GM23338 (cell line): ENCODE measurements at regions not wholly inside any gene's neighbourhood (a gene's known extent, or its start where the extent isn't known, plus 50 kb on each side); places are given as distances from the start of the nearest gene placed in this dataset.

Experiments
- ATAC-seq: fragments of 200-7000 bp; cut with Tn5 transposase; 3 replicates; pipeline ENCODE4 v1.9.1; 2020
- DNase-seq: peaks from one replicate; pipeline ENCODE4 v3.0.0-alpha.2; 2015; ENCODE audit warnings: low spot score
- H2AFZ ChIP-seq: fragments of 200-600 bp; sonication (generic); 2 replicates; pipeline ENCODE4 v1.8.0; 2016; ENCODE audit warnings: antibody characterized with exemption, mild to moderate bottlenecking, moderate library complexity
- H3F3A ChIP-seq: fragments of 200-600 bp; sonication (generic); replicated peaks from 2 replicates; pipeline ENCODE4 v1.8.0; 2017; ENCODE audit warnings: antibody characterized with exemption, mixed run types, low read depth
- H3K27ac ChIP-seq: fragments of 200-600 bp; sonication (generic); 2 replicates; pipeline ENCODE4 v1.6.1; 2016; ENCODE audit warnings: low read depth
- H3K27me3 ChIP-seq: fragments of 200-600 bp; sonication (generic); 2 replicates; pipeline ENCODE4 v1.8.0; 2016; ENCODE audit warnings: mild to moderate bottlenecking, mixed run types, moderate library complexity; ENCODE audit not compliant: insufficient read depth
- H3K36me3 ChIP-seq: fragments of 200-600 bp; sonication (generic); 2 replicates; pipeline ENCODE4 v1.8.0; 2016; ENCODE audit warnings: mild to moderate bottlenecking; ENCODE audit not compliant: insufficient read depth
- H3K4me1 ChIP-seq: fragments of 200-600 bp; sonication (generic); 2 replicates; pipeline ENCODE4 v1.8.0; 2016; ENCODE audit warnings: mild to moderate bottlenecking, moderate library complexity; ENCODE audit not compliant: insufficient read depth
- H3K4me2 ChIP-seq: fragments of 200-600 bp; sonication (generic); 2 replicates; pipeline ENCODE4 v1.7.1; 2017; ENCODE audit warnings: mixed run types
- H3K4me3 ChIP-seq: fragments of 200-600 bp; sonication (generic); 2 replicates; pipeline ENCODE4 v1.6.1; 2016; ENCODE audit warnings: mixed run types
- H3K79me2 ChIP-seq: fragments of 200-600 bp; sonication (generic); replicated peaks from 2 replicates; pipeline ENCODE4 v1.8.0; 2017; ENCODE audit warnings: mild to moderate bottlenecking; ENCODE audit not compliant: insufficient read depth
- H3K9me2 ChIP-seq: fragments of 200-600 bp; sonication (generic); 2 replicates; pipeline ENCODE4 v1.8.0; 2017; ENCODE audit not compliant: insufficient read depth
- H4K20me1 ChIP-seq: fragments of 200-600 bp; sonication (generic); replicated peaks from 2 replicates; pipeline ENCODE4 v1.8.0; 2017; ENCODE audit warnings: mild to moderate bottlenecking; ENCODE audit not compliant: insufficient read depth
- H3K27ac Mint-ChIP-seq: 2 replicates; pipeline ENCODE4 v1.8.0; 2020; ENCODE audit warnings: inconsistent platforms, mild to moderate bottlenecking, moderate library complexity, mixed read lengths
- H3K27me3 Mint-ChIP-seq: 3 replicates; pipeline ENCODE4 v1.8.0; 2022; ENCODE audit warnings: low read depth, mild to moderate bottlenecking, moderate library complexity, mixed read lengths, inconsistent platforms; ENCODE audit not compliant: insufficient read depth, poor library complexity
- H3K36me3 Mint-ChIP-seq: 3 replicates; pipeline ENCODE4 v1.8.0; 2021; ENCODE audit warnings: low read depth, mild to moderate bottlenecking, inconsistent platforms, moderate library complexity, mixed read lengths
- H3K4me1 Mint-ChIP-seq: 3 replicates; pipeline ENCODE4 v1.8.0; 2020; ENCODE audit warnings: mild to moderate bottlenecking, inconsistent platforms, mixed read lengths
- H3K4me3 Mint-ChIP-seq: 3 replicates; pipeline ENCODE4 v1.8.0; 2021; ENCODE audit warnings: moderate library complexity, mild to moderate bottlenecking, inconsistent platforms, mixed read lengths
- H3K9me3 Mint-ChIP-seq: 3 replicates; pipeline ENCODE4 v1.8.0; 2020; ENCODE audit warnings: moderate library complexity, mild to moderate bottlenecking, inconsistent platforms, mixed read lengths
- JUNB ChIP-seq: IDR thresholded peaks from one replicate; pipeline ENCODE4 v1.6.1; 2016; ENCODE audit warnings: antibody characterized with exemption; ENCODE audit not compliant: unreplicated experiment
- POLR2AphosphoS5 ChIP-seq: IDR thresholded peaks from 2 replicates; pipeline ENCODE4 v1.6.1; 2016; ENCODE audit warnings: antibody characterized with exemption, low read depth
- STAT1 ChIP-seq: IDR thresholded peaks from one replicate; pipeline ENCODE4 v1.6.1; 2016; ENCODE audit warnings: antibody characterized with exemption; ENCODE audit not compliant: unreplicated experiment
- ZNF114 ChIP-seq: fragments of 250-450 bp; sonication (Bioruptor Pico); IDR thresholded peaks from 2 replicates; pipeline ENCODE4 v1.5.0; 2020; ENCODE audit warnings: mild to moderate bottlenecking, moderate library complexity
- ZNF331 ChIP-seq: fragments of 250-450 bp; sonication (Bioruptor Pico); IDR thresholded peaks from 2 replicates; pipeline ENCODE4 v1.5.0; 2020; ENCODE audit warnings: low read depth, mild to moderate bottlenecking, moderate library complexity
- TF ChIP-seq, protein P1 (sequence below): fragments of 250-450 bp; sonication (Bioruptor Pico); IDR thresholded peaks from 2 replicates; pipeline ENCODE4 v1.5.0; 2020; ENCODE audit warnings: mild to moderate bottlenecking, moderate library complexity
- TF ChIP-seq, protein P2 (sequence below): IDR thresholded peaks from 2 replicates; pipeline ENCODE4 v1.6.1; 2016; ENCODE audit warnings: antibody characterized with exemption
- TF ChIP-seq, protein P3 (sequence below): IDR thresholded peaks from one replicate; pipeline ENCODE4 v1.6.1; 2018; ENCODE audit warnings: antibody characterized with exemption; ENCODE audit not compliant: unreplicated experiment

DNA sequence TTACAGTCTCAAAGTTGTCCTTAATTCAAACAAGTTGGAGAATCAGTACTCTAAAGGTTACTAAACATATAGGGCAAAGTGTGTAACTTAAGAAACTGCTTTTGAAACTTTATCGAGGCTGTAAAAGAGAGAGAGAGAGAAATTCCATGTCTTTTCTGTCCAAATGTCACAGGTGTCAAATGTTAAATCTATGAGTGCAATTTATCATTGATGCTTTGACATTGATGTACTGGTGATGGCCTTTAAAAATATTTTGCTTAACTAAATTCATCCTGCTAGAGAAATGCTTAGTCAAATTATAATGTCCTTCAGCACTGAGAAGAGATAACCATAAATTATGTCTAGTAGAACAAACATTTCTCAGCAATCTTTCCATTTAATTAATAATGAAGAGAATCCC is 1602.1 kb upstream of the TMEFF2 start (continued):
- TF ChIP-seq, protein P1, sequence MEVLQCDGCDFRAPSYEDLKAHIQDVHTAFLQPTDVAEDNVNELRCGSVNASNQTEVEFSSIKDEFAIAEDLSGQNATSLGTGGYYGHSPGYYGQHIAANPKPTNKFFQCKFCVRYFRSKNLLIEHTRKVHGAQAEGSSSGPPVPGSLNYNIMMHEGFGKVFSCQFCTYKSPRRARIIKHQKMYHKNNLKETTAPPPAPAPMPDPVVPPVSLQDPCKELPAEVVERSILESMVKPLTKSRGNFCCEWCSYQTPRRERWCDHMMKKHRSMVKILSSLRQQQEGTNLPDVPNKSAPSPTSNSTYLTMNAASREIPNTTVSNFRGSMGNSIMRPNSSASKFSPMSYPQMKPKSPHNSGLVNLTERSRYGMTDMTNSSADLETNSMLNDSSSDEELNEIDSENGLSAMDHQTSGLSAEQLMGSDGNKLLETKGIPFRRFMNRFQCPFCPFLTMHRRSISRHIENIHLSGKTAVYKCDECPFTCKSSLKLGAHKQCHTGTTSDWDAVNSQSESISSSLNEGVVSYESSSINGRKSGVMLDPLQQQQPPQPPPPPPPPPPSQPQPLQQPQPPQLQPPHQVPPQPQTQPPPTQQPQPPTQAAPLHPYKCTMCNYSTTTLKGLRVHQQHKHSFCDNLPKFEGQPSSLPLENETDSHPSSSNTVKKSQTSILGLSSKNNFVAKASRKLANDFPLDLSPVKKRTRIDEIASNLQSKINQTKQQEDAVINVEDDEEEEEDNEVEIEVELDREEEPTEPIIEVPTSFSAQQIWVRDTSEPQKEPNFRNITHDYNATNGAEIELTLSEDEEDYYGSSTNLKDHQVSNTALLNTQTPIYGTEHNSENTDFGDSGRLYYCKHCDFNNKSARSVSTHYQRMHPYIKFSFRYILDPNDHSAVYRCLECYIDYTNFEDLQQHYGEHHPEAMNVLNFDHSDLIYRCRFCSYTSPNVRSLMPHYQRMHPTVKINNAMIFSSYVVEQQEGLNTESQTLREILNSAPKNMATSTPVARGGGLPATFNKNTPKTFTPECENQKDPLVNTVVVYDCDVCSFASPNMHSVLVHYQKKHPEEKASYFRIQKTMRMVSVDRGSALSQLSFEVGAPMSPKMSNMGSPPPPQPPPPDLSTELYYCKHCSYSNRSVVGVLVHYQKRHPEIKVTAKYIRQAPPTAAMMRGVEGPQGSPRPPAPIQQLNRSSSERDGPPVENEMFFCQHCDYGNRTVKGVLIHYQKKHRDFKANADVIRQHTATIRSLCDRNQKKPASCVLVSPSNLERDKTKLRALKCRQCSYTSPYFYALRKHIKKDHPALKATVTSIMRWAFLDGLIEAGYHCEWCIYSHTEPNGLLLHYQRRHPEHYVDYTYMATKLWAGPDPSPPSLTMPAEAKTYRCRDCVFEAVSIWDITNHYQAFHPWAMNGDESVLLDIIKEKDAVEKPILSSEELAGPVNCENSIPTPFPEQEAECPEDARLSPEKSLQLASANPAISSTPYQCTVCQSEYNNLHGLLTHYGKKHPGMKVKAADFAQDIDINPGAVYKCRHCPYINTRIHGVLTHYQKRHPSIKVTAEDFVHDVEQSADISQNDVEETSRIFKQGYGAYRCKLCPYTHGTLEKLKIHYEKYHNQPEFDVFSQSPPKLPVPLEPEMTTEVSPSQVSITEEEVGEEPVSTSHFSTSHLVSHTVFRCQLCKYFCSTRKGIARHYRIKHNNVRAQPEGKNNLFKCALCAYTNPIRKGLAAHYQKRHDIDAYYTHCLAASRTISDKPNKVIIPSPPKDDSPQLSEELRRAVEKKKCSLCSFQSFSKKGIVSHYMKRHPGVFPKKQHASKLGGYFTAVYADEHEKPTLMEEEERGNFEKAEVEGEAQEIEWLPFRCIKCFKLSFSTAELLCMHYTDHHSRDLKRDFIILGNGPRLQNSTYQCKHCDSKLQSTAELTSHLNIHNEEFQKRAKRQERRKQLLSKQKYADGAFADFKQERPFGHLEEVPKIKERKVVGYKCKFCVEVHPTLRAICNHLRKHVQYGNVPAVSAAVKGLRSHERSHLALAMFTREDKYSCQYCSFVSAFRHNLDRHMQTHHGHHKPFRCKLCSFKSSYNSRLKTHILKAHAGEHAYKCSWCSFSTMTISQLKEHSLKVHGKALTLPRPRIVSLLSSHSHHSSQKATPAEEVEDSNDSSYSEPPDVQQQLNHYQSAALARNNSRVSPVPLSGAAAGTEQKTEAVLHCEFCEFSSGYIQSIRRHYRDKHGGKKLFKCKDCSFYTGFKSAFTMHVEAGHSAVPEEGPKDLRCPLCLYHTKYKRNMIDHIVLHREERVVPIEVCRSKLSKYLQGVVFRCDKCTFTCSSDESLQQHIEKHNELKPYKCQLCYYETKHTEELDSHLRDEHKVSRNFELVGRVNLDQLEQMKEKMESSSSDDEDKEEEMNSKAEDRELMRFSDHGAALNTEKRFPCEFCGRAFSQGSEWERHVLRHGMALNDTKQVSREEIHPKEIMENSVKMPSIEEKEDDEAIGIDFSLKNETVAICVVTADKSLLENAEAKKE, result no peak
- TF ChIP-seq ZNF331, result no peak
- TF ChIP-seq JUNB, result no peak
- no peak for TF ChIP-seq ZNF114

DNA sequence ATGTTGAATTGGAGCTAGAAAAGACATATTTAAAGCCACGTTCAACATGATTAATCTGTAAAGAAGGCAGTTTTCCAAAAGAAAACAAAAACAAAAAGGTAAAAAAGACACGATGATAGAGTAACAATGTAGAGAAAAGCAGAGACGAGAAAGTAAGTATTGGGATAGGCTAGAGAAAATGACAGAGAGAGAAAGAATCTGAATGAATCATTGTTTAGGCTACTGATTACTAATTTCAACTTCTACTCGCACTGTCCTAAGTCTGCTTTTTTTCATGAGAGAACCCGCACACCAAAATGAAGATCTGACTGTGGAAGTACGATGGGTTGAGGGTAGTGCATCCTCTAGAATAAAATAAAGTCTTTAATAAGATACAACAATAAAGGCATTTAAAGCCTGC is 1599.2 kb upstream of the TMEFF2 start:
- Histone ChIP-seq H4K20me1 (no peaks in the 10 kb centered on the region), H3K4me2 (no peak overlapping the region), H3K9me2 (no peaks in the 10 kb centered on the region), H3K36me3 (no peaks in the 10 kb centered on the region), H3K4me1 (no peaks in the 10 kb centered on the region), H3K27ac (no peak overlapping the region), H3K27me3 (no peaks in the 10 kb centered on the region), H3F3A (no peaks in the 10 kb centered on the region), H3K4me3 (no peak overlapping the region), H3K79me2 (no peaks in the 10 kb centered on the region), H2AFZ (no peak overlapping the region)
- no peak for TF ChIP-seq POLR2AphosphoS5
- no peak for TF ChIP-seq STAT1
- TF ChIP-seq ZNF114, result no peak
- no peak for TF ChIP-seq JUNB
- TF ChIP-seq, protein P2, sequence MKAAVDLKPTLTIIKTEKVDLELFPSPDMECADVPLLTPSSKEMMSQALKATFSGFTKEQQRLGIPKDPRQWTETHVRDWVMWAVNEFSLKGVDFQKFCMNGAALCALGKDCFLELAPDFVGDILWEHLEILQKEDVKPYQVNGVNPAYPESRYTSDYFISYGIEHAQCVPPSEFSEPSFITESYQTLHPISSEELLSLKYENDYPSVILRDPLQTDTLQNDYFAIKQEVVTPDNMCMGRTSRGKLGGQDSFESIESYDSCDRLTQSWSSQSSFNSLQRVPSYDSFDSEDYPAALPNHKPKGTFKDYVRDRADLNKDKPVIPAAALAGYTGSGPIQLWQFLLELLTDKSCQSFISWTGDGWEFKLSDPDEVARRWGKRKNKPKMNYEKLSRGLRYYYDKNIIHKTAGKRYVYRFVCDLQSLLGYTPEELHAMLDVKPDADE, result no peak
- TF ChIP-seq, protein P3, sequence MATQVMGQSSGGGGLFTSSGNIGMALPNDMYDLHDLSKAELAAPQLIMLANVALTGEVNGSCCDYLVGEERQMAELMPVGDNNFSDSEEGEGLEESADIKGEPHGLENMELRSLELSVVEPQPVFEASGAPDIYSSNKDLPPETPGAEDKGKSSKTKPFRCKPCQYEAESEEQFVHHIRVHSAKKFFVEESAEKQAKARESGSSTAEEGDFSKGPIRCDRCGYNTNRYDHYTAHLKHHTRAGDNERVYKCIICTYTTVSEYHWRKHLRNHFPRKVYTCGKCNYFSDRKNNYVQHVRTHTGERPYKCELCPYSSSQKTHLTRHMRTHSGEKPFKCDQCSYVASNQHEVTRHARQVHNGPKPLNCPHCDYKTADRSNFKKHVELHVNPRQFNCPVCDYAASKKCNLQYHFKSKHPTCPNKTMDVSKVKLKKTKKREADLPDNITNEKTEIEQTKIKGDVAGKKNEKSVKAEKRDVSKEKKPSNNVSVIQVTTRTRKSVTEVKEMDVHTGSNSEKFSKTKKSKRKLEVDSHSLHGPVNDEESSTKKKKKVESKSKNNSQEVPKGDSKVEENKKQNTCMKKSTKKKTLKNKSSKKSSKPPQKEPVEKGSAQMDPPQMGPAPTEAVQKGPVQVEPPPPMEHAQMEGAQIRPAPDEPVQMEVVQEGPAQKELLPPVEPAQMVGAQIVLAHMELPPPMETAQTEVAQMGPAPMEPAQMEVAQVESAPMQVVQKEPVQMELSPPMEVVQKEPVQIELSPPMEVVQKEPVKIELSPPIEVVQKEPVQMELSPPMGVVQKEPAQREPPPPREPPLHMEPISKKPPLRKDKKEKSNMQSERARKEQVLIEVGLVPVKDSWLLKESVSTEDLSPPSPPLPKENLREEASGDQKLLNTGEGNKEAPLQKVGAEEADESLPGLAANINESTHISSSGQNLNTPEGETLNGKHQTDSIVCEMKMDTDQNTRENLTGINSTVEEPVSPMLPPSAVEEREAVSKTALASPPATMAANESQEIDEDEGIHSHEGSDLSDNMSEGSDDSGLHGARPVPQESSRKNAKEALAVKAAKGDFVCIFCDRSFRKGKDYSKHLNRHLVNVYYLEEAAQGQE, result no peak
- ATAC-seq (no peak), DNase-seq (no peak)
- H3K36me3 Mint-ChIP-seq, result no peaks in the 10 kb centered on the region
- no peaks in the 10 kb centered on the region for H3K9me3 Mint-ChIP-seq
- H3K4me1 Mint-ChIP-seq, result no peaks in the 10 kb centered on the region
- H3K27ac Mint-ChIP-seq, result no peak overlapping the region
- H3K4me3 Mint-ChIP-seq, result no peak overlapping the region
- peaks cover 7% of the 10 kb centered on the region for H3K27me3 Mint-ChIP-seq
